CD1c-positive myeloid dendritic cell (primary cell): ENCODE measurements at regions not wholly inside any gene's neighbourhood (a gene's known extent, or its start where the extent isn't known, plus 50 kb on each side); places are given as distances from the start of the nearest gene placed in this dataset.

Experiments used
- DNase-seq: peaks from one replicate; pipeline ENCODE4 v3.0.0-alpha.2; 2016; ENCODE audit errors: extremely low spot score

GRCh38 chr7:38070718-38071117 lies 107.3 kb upstream of the STARD3NL start:
- peak; percentile 2 for DNase-seq

GRCh38 chr7:38086857-38087256 lies 91.2 kb upstream of the STARD3NL start:
- DNase-seq, result no peak

GRCh38 chr7:38102507-38102906 lies 75.5 kb upstream of the STARD3NL start:
- no peak for DNase-seq

GRCh38 chr7:38105874-38106483 lies 72.1 kb upstream of the STARD3NL start:
- DNase-seq, result peak; percentile 66

GRCh38 chr7:38107486-38107893 lies 70.6 kb upstream of the STARD3NL start:
- peak; percentile 64 for DNase-seq

GRCh38 chr7:38112075-38112474 lies 66.0 kb upstream of the STARD3NL start:
- DNase-seq, result peak; percentile 33

- DNase-seq, result no peak
Measured at GRCh38 chr7:38120076-38120475, 58.0 kb upstream of the STARD3NL start.

- no peak for DNase-seq
Measured at GRCh38 chr7:38122501-38122900, 55.5 kb upstream of the STARD3NL start.

- DNase-seq, result no peak
Measured at GRCh38 chr7:38123494-38123893, 54.6 kb upstream of the STARD3NL start.

GRCh38 chr7:38127216-38128207 lies 50.5 kb upstream of the STARD3NL start:
- DNase-seq, result no peak
